Vagina (tissue), 2 donors: ENCODE measurements at regions not wholly inside any gene's neighbourhood (a gene's known extent, or its start where the extent isn't known, plus 50 kb on each side); places are given as distances from the start of the nearest gene placed in this dataset.

Experiments
- DNase-seq, 2 donors: peaks; one replicate each; pipeline ENCODE4 v3.0.0-alpha.2; 2017; ENCODE audit errors: extremely low spot score in 2 of 2
- H3K27ac ChIP-seq: fragments of 200-600 bp; sonication (generic); one replicate; pipeline ENCODE4 v1.5.1; 2019
- H3K27me3 ChIP-seq: fragments of 200-600 bp; sonication (generic); one replicate; pipeline ENCODE4 v1.5.1; 2019
- H3K36me3 ChIP-seq, 2 donors: fragments of 200-600 bp; sonication (generic); one replicate each; pipeline ENCODE4 v1.5.1; 2017 to 2019
- H3K4me1 ChIP-seq: fragments of 200-600 bp; sonication (generic); one replicate; pipeline ENCODE4 v1.5.1; 2019
- H3K4me3 ChIP-seq, 2 donors: fragments of 200-600 bp; sonication (generic); 1 replicate in 1 of 2; 2 replicates in 1 of 2; pipeline ENCODE4 v1.5.1; 2016 to 2019
- H3K9me3 ChIP-seq: fragments of 200-600 bp; sonication (generic); one replicate; pipeline ENCODE4 v1.5.1; 2019
- POLR2A ChIP-seq, 2 donors: fragments of 450-650 bp; IDR thresholded peaks; one replicate each; pipeline ENCODE4 v1.6.1; 2017; ENCODE audit warnings: antibody characterized with exemption in 2 of 2, mild to moderate bottlenecking in 2 of 2, moderate library complexity in 2 of 2
- POLR2AphosphoS5 ChIP-seq, 2 donors: sonication (generic); formaldehyde crosslinking; IDR thresholded peaks; one replicate each; pipeline ENCODE4 v1.9.0; 2017; ENCODE audit warnings: antibody characterized with exemption in 2 of 2, mild to moderate bottlenecking in 2 of 2, low read depth in 1 of 2; ENCODE audit not compliant: insufficient read depth in 1 of 2
- intact Hi-C: fragments of 100-400 bp; cut with DNase I; formaldehyde crosslinking; loops from one replicate; pipeline ENCODE4 v1.15.1; 2023
- TF ChIP-seq, protein P1 (sequence below), 3 experiments: fragments of 450-650 bp in 2 of 3; fragments of 200-600 bp in 1 of 3; sonication (generic) in 1 of 3; IDR thresholded peaks; one replicate each; pipeline ENCODE4 v1.5.1; 2017 to 2019; ENCODE audit warnings: antibody characterized with exemption in 3 of 3, mild to moderate bottlenecking in 2 of 3, moderate library complexity in 2 of 3

DNA sequence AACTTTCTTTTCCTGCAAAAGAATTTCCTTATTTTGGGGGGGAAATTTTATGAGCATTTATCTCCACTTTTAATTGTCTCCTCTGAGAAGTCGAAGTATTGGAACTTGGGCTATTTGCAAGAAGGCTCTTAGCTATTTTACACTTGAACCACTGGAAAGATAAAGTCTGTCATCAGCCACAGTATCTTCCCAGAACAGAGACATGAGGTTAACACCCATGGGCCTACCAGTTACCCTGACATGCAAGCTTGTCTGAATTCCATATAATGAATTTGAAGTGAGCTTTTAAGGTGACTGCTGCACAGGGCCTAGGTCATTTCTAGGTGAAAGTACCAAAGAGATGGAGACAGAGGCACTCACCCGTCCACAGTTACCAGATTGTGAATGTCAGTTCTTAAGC, 193.1 kb downstream of the SIM1 start:
- H3K4me1 ChIP-seq: no peaks in the 10 kb centered on the region
- no peak for DNase-seq
- TF ChIP-seq POLR2AphosphoS5 (IDR thresholded peaks at IDR 0.05; ENCODE audit: insufficient read depth in 1 of 2, low read depth in 1 of 2): no peak
- TF ChIP-seq, protein P1, sequence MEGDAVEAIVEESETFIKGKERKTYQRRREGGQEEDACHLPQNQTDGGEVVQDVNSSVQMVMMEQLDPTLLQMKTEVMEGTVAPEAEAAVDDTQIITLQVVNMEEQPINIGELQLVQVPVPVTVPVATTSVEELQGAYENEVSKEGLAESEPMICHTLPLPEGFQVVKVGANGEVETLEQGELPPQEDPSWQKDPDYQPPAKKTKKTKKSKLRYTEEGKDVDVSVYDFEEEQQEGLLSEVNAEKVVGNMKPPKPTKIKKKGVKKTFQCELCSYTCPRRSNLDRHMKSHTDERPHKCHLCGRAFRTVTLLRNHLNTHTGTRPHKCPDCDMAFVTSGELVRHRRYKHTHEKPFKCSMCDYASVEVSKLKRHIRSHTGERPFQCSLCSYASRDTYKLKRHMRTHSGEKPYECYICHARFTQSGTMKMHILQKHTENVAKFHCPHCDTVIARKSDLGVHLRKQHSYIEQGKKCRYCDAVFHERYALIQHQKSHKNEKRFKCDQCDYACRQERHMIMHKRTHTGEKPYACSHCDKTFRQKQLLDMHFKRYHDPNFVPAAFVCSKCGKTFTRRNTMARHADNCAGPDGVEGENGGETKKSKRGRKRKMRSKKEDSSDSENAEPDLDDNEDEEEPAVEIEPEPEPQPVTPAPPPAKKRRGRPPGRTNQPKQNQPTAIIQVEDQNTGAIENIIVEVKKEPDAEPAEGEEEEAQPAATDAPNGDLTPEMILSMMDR (IDR thresholded peaks at IDR 0.05): no peak
- TF ChIP-seq POLR2A (IDR thresholded peaks at IDR 0.05): no peak
- intact Hi-C loops: no loop called here
- H3K27me3 ChIP-seq: no peaks in the 10 kb centered on the region
- H3K9me3 ChIP-seq: no peaks in the 10 kb centered on the region
- no peak overlapping the region for H3K4me3 ChIP-seq
- H3K36me3 ChIP-seq: no peaks in the 10 kb centered on the region
- no peak overlapping the region for H3K27ac ChIP-seq

DNA sequence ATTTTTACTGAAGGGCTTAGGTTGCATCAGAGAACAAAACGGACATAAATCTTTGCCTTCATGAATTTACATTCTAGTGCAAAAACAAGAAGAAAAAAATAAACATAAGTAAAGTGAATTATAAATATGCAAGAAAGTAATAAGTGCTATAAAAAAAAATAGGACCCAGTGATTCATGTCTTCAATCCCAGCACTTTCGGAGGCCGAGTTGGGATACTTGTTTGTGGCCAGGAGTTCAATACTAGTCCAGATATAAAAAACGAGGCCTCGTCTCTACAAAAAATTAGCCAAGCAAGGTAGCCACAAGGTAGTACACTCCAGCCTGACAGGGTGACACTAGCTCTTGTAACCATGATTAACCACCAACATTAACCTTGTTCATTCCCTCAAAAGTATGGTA, 193.5 kb downstream of the SIM1 start:
- no peak for DNase-seq
- TF ChIP-seq, protein P1 (IDR thresholded peaks at IDR 0.05): no peak
- TF ChIP-seq POLR2AphosphoS5 (IDR thresholded peaks at IDR 0.05; ENCODE audit: insufficient read depth in 1 of 2, low read depth in 1 of 2): no peak
- no peak for TF ChIP-seq POLR2A (IDR thresholded peaks at IDR 0.05)
- Histone ChIP-seq H3K36me3 (no peaks in the 10 kb centered on the region), H3K9me3 (no peaks in the 10 kb centered on the region), H3K27me3 (no peaks in the 10 kb centered on the region), H3K4me3 (no peak overlapping the region), H3K4me1 (no peaks in the 10 kb centered on the region), H3K27ac (no peak overlapping the region)
- intact Hi-C loops: no loop called here

DNA sequence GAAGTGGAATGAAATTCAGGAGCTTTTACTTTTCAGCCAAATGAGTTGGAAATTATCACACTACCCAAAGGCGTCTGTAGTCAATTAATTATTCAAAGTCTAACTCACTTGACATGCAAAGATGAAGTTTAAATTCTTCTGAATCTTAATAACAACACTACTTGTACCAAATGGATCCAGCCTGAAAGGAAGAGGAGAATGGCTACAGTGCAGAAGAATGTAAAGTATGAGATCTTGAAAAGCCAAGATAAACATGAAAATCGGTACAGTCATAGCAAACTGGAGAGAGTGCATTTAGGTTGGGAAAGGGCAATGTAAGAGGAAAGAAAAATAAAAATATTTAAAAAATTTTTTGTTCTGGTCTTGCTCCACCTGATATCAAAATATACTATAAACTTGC, 195.5 kb downstream of the SIM1 start:
- TF ChIP-seq POLR2AphosphoS5 (IDR thresholded peaks at IDR 0.05; ENCODE audit: insufficient read depth in 1 of 2, low read depth in 1 of 2): no peak
- TF ChIP-seq POLR2A (IDR thresholded peaks at IDR 0.05): no peak
- Histone ChIP-seq H3K36me3 (no peaks in the 10 kb centered on the region), H3K27me3 (no peaks in the 10 kb centered on the region), H3K4me1 (no peaks in the 10 kb centered on the region), H3K27ac (no peak overlapping the region), H3K9me3 (no peaks in the 10 kb centered on the region), H3K4me3 (no peak overlapping the region)
- intact Hi-C loops: no loop called here
- DNase-seq: no peak

DNA sequence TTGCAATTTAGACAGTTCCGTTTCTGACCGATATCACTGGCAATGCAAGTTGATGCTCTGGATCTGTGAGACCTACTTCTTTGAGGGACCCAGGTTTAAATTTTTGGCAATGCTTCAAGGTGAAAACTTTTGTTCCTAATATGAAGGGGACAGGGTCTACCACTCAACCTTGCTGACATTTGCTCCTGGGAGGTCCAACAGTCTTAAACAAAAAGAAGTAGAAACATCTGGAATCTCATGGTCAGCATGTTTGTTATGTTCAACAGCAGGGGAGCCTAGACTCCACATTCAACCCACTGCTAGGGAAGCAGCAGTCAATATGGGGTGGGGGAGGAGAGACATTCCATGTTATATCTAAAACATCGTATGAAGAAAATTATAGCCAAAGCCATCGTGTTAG, 196.4 kb downstream of the SIM1 start:
- no peak overlapping the region for H3K4me3 ChIP-seq
- intact Hi-C loops: no loop called here
- H3K9me3 ChIP-seq: no peaks in the 10 kb centered on the region
- TF ChIP-seq, protein P1 (IDR thresholded peaks at IDR 0.05): no peak
- TF ChIP-seq POLR2AphosphoS5 (IDR thresholded peaks at IDR 0.05; ENCODE audit: insufficient read depth in 1 of 2, low read depth in 1 of 2) (no peak), POLR2A (IDR thresholded peaks at IDR 0.05) (no peak)
- H3K27me3 ChIP-seq: no peaks in the 10 kb centered on the region
- no peak for DNase-seq
- no peaks in the 10 kb centered on the region for H3K4me1 ChIP-seq
- no peaks in the 10 kb centered on the region for H3K36me3 ChIP-seq
- H3K27ac ChIP-seq: no peak overlapping the region

DNA sequence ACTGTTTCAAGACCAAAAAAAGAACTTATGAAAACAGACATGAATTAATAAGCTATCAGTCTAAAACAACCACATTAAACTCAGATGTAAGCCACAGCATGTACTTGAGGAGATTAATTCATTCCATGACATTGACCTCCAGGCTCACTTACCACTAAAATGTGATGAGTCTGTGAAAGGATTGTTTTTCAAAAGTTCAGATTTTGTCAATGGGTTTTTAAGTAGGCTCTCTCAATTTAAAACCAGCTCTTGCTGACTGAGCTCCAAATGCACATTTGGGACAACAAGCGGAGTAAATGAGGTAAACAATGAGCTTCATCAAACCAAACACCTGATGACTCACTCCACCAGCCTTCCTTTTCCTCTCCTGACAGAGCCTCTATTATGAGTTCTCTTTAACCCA, 197.0 kb downstream of the SIM1 start:
- TF ChIP-seq POLR2A (IDR thresholded peaks at IDR 0.05) (no peak), POLR2AphosphoS5 (IDR thresholded peaks at IDR 0.05; ENCODE audit: insufficient read depth in 1 of 2, low read depth in 1 of 2) (no peak)
- TF ChIP-seq, protein P1 (IDR thresholded peaks at IDR 0.05): no peak
- DNase-seq: no peak

More for the DNA sequence above, 197.0 kb downstream of the SIM1 start:
- Histone ChIP-seq H3K27ac (no peak overlapping the region), H3K4me1 (no peaks in the 10 kb centered on the region), H3K9me3 (no peaks in the 10 kb centered on the region), H3K4me3 (no peak overlapping the region), H3K27me3 (no peaks in the 10 kb centered on the region), H3K36me3 (no peaks in the 10 kb centered on the region)
- intact Hi-C loops: no loop called here
